Prostate gland (tissue), 2 donors: ENCODE measurements at regions not wholly inside any gene's neighbourhood (a gene's known extent, or its start where the extent isn't known, plus 50 kb on each side); places are given as distances from the start of the nearest gene placed in this dataset.

Source experiments
- DNase-seq: peaks from one replicate; pipeline ENCODE4 v3.0.0-alpha.2; 2019; ENCODE audit warnings: low spot score
- H3K27ac ChIP-seq, 2 donors: fragments of 200-600 bp; sonication (generic); 2 replicates each; pipeline ENCODE4 v1.5.1; 2017 to 2019
- H3K27me3 ChIP-seq: fragments of 200-600 bp; sonication (generic); replicated peaks from 2 replicates; pipeline ENCODE4 v1.5.1; 2019; ENCODE audit not compliant: insufficient read depth
- H3K36me3 ChIP-seq, 2 donors: fragments of 200-600 bp; sonication (generic); 1 replicate in 1 of 2; 2 replicates in 1 of 2; pipeline versions ENCODE4 v1.5.1 to v1.8.1; 2017 to 2019
- H3K4me1 ChIP-seq: fragments of 200-600 bp; sonication (generic); replicated peaks from 2 replicates; pipeline ENCODE4 v1.5.1; 2019
- H3K4me3 ChIP-seq, 2 donors: fragments of 200-600 bp; sonication (generic); 2 replicates each; pipeline ENCODE4 v1.5.1; 2017 to 2019
- H3K9me3 ChIP-seq: fragments of 200-600 bp; sonication (generic); 2 replicates; pipeline ENCODE4 v1.5.1; 2017
- POLR2A ChIP-seq: fragments of 450-650 bp; IDR thresholded peaks from one replicate; pipeline ENCODE4 v1.6.1; 2016; ENCODE audit warnings: antibody characterized with exemption, mild to moderate bottlenecking
- POLR2AphosphoS5 ChIP-seq: sonication (generic); formaldehyde crosslinking; IDR thresholded peaks from one replicate; pipeline ENCODE4 v1.6.1; 2017; ENCODE audit warnings: antibody characterized with exemption
- WGBS: methylation state at CpG from one replicate; pipeline ENCODE4 v1.1.5; 2018; 5-methylcytosine and 5-hydroxymethylcytosine counted together
- intact Hi-C: fragments of 100-400 bp; cut with DNase I; formaldehyde crosslinking; loops from one replicate; pipeline ENCODE4 v1.14.2; 2022
- TF ChIP-seq, protein P1 (sequence below), 4 experiments: fragments of 200-600 bp in 2 of 4; fragments of 450-650 bp in 2 of 4; sonication (generic) in 2 of 4; IDR thresholded peaks; 1 replicate in 3 of 4; 2 replicates in 1 of 4; pipeline ENCODE4 v1.5.1; 2016 to 2019; ENCODE audit warnings: antibody characterized with exemption in 4 of 4, mild to moderate bottlenecking in 2 of 4, moderate library complexity in 2 of 4

DNA sequence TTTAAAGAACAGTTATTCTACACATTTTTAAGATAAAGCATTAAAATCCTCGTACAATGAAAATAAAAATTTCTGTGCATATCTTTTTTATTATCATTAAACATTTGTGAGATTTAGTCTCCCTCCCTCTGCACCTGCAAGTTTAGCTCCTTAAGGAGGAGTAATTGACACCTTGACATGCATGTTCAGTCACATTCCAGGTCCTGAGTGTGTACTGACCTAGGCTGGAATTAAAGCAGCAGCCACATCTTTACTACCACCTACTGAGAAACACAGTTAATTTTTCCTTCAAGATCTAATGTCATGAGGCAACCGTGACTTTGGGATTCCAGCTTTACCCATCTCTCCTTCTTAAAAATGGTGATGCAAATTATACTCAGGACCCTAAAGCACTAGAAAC, 123.1 kb upstream of the FREM2 start:
- no peaks in the 10 kb centered on the region for H3K4me1 ChIP-seq
- H3K27ac ChIP-seq = no peak overlapping the region
- H3K9me3 ChIP-seq = no peaks in the 10 kb centered on the region
- TF ChIP-seq, protein P1, sequence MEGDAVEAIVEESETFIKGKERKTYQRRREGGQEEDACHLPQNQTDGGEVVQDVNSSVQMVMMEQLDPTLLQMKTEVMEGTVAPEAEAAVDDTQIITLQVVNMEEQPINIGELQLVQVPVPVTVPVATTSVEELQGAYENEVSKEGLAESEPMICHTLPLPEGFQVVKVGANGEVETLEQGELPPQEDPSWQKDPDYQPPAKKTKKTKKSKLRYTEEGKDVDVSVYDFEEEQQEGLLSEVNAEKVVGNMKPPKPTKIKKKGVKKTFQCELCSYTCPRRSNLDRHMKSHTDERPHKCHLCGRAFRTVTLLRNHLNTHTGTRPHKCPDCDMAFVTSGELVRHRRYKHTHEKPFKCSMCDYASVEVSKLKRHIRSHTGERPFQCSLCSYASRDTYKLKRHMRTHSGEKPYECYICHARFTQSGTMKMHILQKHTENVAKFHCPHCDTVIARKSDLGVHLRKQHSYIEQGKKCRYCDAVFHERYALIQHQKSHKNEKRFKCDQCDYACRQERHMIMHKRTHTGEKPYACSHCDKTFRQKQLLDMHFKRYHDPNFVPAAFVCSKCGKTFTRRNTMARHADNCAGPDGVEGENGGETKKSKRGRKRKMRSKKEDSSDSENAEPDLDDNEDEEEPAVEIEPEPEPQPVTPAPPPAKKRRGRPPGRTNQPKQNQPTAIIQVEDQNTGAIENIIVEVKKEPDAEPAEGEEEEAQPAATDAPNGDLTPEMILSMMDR (IDR thresholded peaks at IDR 0.05) = no peak
- TF ChIP-seq POLR2A = no peak
- no peak for TF ChIP-seq POLR2AphosphoS5
- 67% methylated on average over 2 of the region's 2 CpGs for WGBS
- no peak for DNase-seq
- no peaks in the 10 kb centered on the region for H3K27me3 ChIP-seq
- no peak overlapping the region for H3K4me3 ChIP-seq
- intact Hi-C loops = no loop called here
- no peaks in the 10 kb centered on the region for H3K36me3 ChIP-seq

GRCh38 chr13:38564256-38565150, 122.4 kb upstream of the FREM2 start:
- intact Hi-C loops = no loop called here
- no peaks in the 10 kb centered on the region for H3K27me3 ChIP-seq
- H3K27ac ChIP-seq = no peak overlapping the region
- no peaks in the 10 kb centered on the region for H3K9me3 ChIP-seq
- H3K36me3 ChIP-seq = no peaks in the 10 kb centered on the region
- WGBS = 48% methylated on average over 7 of the region's 7 CpGs
- TF ChIP-seq, protein P1 (IDR thresholded peaks at IDR 0.05) = no peak
- TF ChIP-seq POLR2AphosphoS5 (no peak), POLR2A (no peak)
- H3K4me3 ChIP-seq = no peak overlapping the region
- DNase-seq = no peak
- no peaks in the 10 kb centered on the region for H3K4me1 ChIP-seq

DNA sequence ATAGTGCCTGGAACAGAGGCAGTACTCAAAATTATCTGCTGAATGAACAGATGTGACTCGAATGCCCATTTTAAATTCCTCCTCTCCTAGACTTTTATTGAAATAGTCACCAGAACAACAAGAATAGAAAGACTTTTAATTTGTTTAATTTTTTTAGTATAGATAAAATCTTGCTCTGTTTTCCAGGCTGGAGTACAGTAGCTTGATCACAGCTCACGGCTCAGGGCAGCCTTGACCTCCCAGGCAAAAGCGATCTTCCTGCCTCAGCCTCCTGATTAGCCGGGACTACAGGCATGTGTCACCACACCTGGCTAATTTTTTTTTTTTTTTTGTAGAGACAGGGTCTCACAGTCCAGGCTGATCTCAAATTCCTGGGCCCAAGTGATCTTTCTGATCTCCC, 120.9 kb upstream of the FREM2 start:
- no peak overlapping the region for H3K27ac ChIP-seq
- intact Hi-C loops = no loop called here
- no peaks in the 10 kb centered on the region for H3K36me3 ChIP-seq
- no peak overlapping the region for H3K4me3 ChIP-seq
- no peak for DNase-seq
- TF ChIP-seq, protein P1 (IDR thresholded peaks at IDR 0.05) = no peak
- TF ChIP-seq POLR2A (no peak), POLR2AphosphoS5 (no peak)
- H3K27me3 ChIP-seq = no peaks in the 10 kb centered on the region
- H3K4me1 ChIP-seq = no peaks in the 10 kb centered on the region
- H3K9me3 ChIP-seq = no peaks in the 10 kb centered on the region
- WGBS = 58% methylated on average over 4 of the region's 4 CpGs

DNA sequence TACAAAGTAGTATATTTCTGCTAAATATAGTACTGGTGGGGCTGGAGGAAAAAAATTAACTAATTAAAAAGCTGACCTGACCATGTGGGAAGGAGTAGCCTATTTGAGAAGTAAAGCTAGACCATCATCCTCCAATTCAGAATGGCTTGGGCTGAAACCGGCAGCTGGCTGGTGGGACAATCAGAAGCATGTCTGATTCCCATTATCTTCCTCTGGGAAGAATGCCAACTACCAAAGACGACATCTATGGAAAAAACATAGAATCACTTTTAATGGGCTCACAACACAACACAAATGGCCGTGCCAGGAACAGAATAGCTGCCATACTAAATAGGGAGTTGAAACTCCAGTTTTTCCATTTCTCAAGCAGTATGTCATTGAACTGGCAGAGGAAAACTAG, 120.4 kb upstream of the FREM2 start:
- no peaks in the 10 kb centered on the region for H3K27me3 ChIP-seq
- H3K9me3 ChIP-seq = no peaks in the 10 kb centered on the region
- no peak overlapping the region for H3K4me3 ChIP-seq
- DNase-seq = no peak
- TF ChIP-seq POLR2A (no peak), POLR2AphosphoS5 (no peak)
- TF ChIP-seq, protein P1 (IDR thresholded peaks at IDR 0.05) = no peak
- WGBS = 25% methylated on average over 3 of the region's 3 CpGs
- intact Hi-C loops = no loop called here
- H3K27ac ChIP-seq = no peak overlapping the region
- H3K4me1 ChIP-seq = no peaks in the 10 kb centered on the region
- H3K36me3 ChIP-seq = no peaks in the 10 kb centered on the region

DNA sequence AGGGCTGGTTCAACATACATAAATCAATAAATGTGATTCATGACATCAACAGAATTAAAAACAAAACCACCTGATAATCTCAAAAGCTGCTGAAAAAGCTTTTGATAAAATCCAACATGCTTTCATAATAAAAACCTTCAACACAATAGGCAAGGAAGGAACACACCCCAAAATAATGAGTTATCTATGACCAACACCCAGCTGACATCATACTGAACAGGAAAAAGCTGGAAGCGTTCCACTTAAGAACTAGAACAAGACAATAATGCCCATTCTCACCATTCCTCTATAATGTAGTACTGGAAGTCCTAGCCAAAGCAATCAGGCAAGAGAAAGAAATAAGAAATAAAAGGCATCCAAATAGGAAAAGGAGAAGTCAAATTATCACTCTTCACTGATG, 116.2 kb upstream of the FREM2 start:
- Histone ChIP-seq H3K9me3 (no peaks in the 10 kb centered on the region), H3K27ac (no peak overlapping the region), H3K27me3 (no peaks in the 10 kb centered on the region), H3K36me3 (no peaks in the 10 kb centered on the region), H3K4me3 (no peak overlapping the region), H3K4me1 (no peaks in the 10 kb centered on the region)
- intact Hi-C loops = no loop called here
- no peak for DNase-seq
- TF ChIP-seq, protein P1 (IDR thresholded peaks at IDR 0.05) = no peak
- TF ChIP-seq POLR2A (no peak), POLR2AphosphoS5 (no peak)
- WGBS = 86% methylated on average over 1 of the region's 1 CpG
